SK-N-SH (cell line): ENCODE measurements at regions not wholly inside any gene's neighbourhood (a gene's known extent, or its start where the extent isn't known, plus 50 kb on each side); places are given as distances from the start of the nearest gene placed in this dataset.
"Not testable (repeated sequence)": the region's sequence is repeated elsewhere in the genome, so short reads cannot be mapped to it uniquely, and the experiment has no call there.

Experiments
- CTCF ChIA-PET: fragments of 300-600, 350-600 bp; formaldehyde crosslinking; extraction: SDS; loops from one replicate; lab custom pipeline; 2021; lab: Yijun Ruan, JAX
- POLR2A ChIA-PET: fragments of 350-600 bp; sonication (Branson Sonifier 250); formaldehyde crosslinking; extraction: SDS; loops from one replicate; lab custom pipeline; 2020; ENCODE audit warnings: antibody characterized with exemption, inconsistent platforms; lab: Yijun Ruan, JAX
- DNase-seq: peaks from one replicate; pipeline ENCODE4 v3.0.0; 2012
- H2AFZ ChIP-seq: fragments of 200-600 bp; sonication (generic); 2 replicates; pipeline ENCODE4 v1.8.1; 2016; ENCODE audit warnings: antibody characterized with exemption, mild to moderate bottlenecking, low read depth
- H3F3A ChIP-seq: fragments of 200-600 bp; sonication (generic); replicated peaks from 2 replicates; pipeline ENCODE3; 2016; ENCODE audit warnings: antibody characterized with exemption, mild to moderate bottlenecking; ENCODE audit not compliant: insufficient read depth
- H3K27ac ChIP-seq, 2 experiments: fragments of 200-500 bp in 1 of 2; fragments of 200-600 bp in 1 of 2; sonication (Bioruptor generic) in 1 of 2; sonication (generic), shearing (Covaris generic) in 1 of 2; 2 replicates each; pipeline versions ENCODE4 v1.5.1 to v1.6.1; 2014 to 2016; ENCODE audit warnings: low read depth in 2 of 2, inconsistent platforms in 1 of 2, low read length in 1 of 2, mild to moderate bottlenecking in 1 of 2, mixed read lengths in 1 of 2
- H3K27me3 ChIP-seq: fragments of 200-600 bp; sonication (generic), shearing (Covaris generic); 2 replicates; pipeline ENCODE4 v1.6.1; 2016; ENCODE audit warnings: mixed run types; ENCODE audit not compliant: insufficient read depth
- H3K36me3 ChIP-seq, 2 experiments: fragments of 200-500 bp in 1 of 2; fragments of 200-600 bp in 1 of 2; sonication (Bioruptor generic) in 1 of 2; sonication (generic) in 1 of 2; replicated peaks in 1 of 2; 2 replicates each; pipeline versions ENCODE3 to v1.5.1; 2014 to 2016; ENCODE audit warnings: low read length in 1 of 2, mild to moderate bottlenecking in 1 of 2; ENCODE audit not compliant: insufficient read depth in 2 of 2, control insufficient read depth in 1 of 2
- H3K4me1 ChIP-seq, 2 experiments: fragments of 200-500 bp in 1 of 2; fragments of 200-600 bp in 1 of 2; sonication (Bioruptor generic) in 1 of 2; sonication (generic), shearing (Covaris generic) in 1 of 2; 2 replicates each; pipeline versions ENCODE4 v1.5.1 to v1.6.1; 2014 to 2016; ENCODE audit warnings: low read depth in 1 of 2, low read length in 1 of 2, mixed run types in 1 of 2; ENCODE audit not compliant: insufficient read depth in 2 of 2, control insufficient read depth in 1 of 2
- H3K4me2 ChIP-seq: fragments of 200-600 bp; sonication (generic), shearing (Covaris generic); 2 replicates; pipeline ENCODE4 v1.6.1; 2017; ENCODE audit warnings: mixed run types
- H3K4me3 ChIP-seq, 2 experiments: fragments of 200-500 bp in 1 of 2; fragments of 200-600 bp in 1 of 2; sonication (Bioruptor generic) in 1 of 2; sonication (generic), shearing (Covaris generic) in 1 of 2; 2 replicates each; pipeline versions ENCODE4 v1.5.1 to v1.8.1; 2014 to 2016; ENCODE audit warnings: low read depth in 2 of 2, inconsistent platforms in 1 of 2, low read length in 1 of 2, mild to moderate bottlenecking in 1 of 2, mixed read lengths in 1 of 2, moderate library complexity in 1 of 2
- H3K79me2 ChIP-seq: fragments of 200-600 bp; sonication (generic); 2 replicates; pipeline ENCODE4 v1.8.1; 2017; ENCODE audit warnings: mild to moderate bottlenecking; ENCODE audit not compliant: insufficient read depth
- H3K9ac ChIP-seq: fragments of 200-600 bp; sonication (generic); 2 replicates; pipeline ENCODE4 v1.6.1; 2017; ENCODE audit warnings: mixed run types
- H3K9me2 ChIP-seq: fragments of 200-600 bp; sonication (generic); 2 replicates; pipeline ENCODE4 v1.6.1; 2017; ENCODE audit warnings: mixed run types
- H3K9me3 ChIP-seq: fragments of 200-600 bp; sonication (generic); 2 replicates; pipeline ENCODE4 v1.6.1; 2017; ENCODE audit warnings: mixed run types, mild to moderate bottlenecking, moderate library complexity
- H4K20me1 ChIP-seq: fragments of 200-600 bp; sonication (generic); 2 replicates; pipeline ENCODE4 v1.6.1; 2017; ENCODE audit warnings: mild to moderate bottlenecking, mixed run types; ENCODE audit not compliant: insufficient read depth
- GATA2 ChIP-seq: sonication (generic); formaldehyde crosslinking; IDR thresholded peaks from 2 replicates; pipeline ENCODE4 v1.5.0; 2020; ENCODE audit warnings: mild to moderate bottlenecking, missing genetic modification reagents
- WGBS: methylation state at CpG from one replicate; pipeline ENCODE4 v1.1.6; 2017; ENCODE audit warnings: low lambda C conversion rate; 5-methylcytosine and 5-hydroxymethylcytosine counted together

DNA sequence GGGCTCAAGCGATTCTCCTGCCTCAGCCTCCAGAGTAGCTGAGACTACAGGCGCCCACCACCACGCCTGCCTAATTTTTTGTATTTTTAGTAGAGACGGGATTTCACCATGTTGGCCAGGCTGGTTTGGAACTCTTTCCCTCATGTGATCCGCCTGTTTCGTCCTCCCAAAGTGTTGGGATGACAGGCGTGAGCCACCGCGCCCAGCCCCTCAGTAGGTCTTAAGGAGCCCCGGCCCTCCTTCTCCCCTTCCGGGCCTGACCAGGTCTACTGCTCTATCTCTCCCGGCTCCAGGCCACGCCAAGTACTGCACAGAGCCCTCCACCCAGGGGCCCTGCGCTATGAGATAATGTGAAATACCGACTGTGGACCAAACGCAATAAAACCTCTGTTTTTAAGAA lies 785.5 kb downstream of the FOXD4L5 start:
- H4K20me1 ChIP-seq, H3F3A ChIP-seq, POLR2A ChIA-PET, H3K27me3 ChIP-seq, H3K4me3 ChIP-seq, H3K4me2 ChIP-seq, H3K4me1 ChIP-seq, H3K79me2 ChIP-seq, H3K36me3 ChIP-seq, H3K9ac ChIP-seq, DNase-seq, H3K27ac ChIP-seq, H3K9me2 ChIP-seq, H2AFZ ChIP-seq, CTCF ChIA-PET, H3K9me3 ChIP-seq: not testable (repeated sequence)
- 52% methylated on average over 14 of the region's 16 CpGs for WGBS

DNA sequence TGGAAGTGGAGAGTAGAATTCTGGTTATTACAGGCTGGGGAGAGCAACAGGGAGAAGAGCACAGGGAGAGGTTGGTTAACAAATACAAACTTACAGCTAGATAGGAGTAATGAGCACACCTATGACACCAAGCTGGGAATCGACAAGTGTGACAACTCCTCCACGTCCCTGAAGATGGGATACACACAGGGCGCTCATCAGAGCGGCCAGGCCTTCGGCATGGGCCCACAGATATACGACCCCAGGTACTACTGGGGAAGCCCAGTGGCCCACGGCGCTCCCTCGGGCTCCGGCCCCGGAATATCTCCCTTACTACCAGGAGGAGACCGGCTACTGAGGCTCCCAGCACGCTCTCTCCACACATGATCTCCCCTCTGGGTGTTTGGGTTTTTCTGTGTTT lies 786.6 kb downstream of the FOXD4L5 start:
- H3K9ac ChIP-seq, H3K27ac ChIP-seq, H3K79me2 ChIP-seq, POLR2A ChIA-PET, H4K20me1 ChIP-seq, CTCF ChIA-PET, H2AFZ ChIP-seq, H3K4me2 ChIP-seq, H3K4me3 ChIP-seq, H3K27me3 ChIP-seq, H3K4me1 ChIP-seq, H3F3A ChIP-seq, H3K9me3 ChIP-seq, H3K9me2 ChIP-seq, DNase-seq, H3K36me3 ChIP-seq: not testable (repeated sequence)
- 48% methylated on average over 8 of the region's 13 CpGs for WGBS

GRCh38 chr9:64488544-64488943 lies 796.5 kb downstream of the FOXD4L5 start:
- H3K4me3 ChIP-seq, H3K79me2 ChIP-seq, DNase-seq, H3K9me3 ChIP-seq, H3K36me3 ChIP-seq, H3K9ac ChIP-seq, CTCF ChIA-PET, H3K27me3 ChIP-seq, H3F3A ChIP-seq, H2AFZ ChIP-seq, H3K4me2 ChIP-seq, H3K4me1 ChIP-seq, H3K27ac ChIP-seq, POLR2A ChIA-PET, H3K9me2 ChIP-seq, H4K20me1 ChIP-seq: not testable (repeated sequence)
- WGBS, result 71% methylated on average over 30 of the region's 32 CpGs

- H3K27ac ChIP-seq, H3K4me2 ChIP-seq, CTCF ChIA-PET, H3K79me2 ChIP-seq, H3K9me3 ChIP-seq, H3K9ac ChIP-seq, H3K36me3 ChIP-seq, H2AFZ ChIP-seq, H3K9me2 ChIP-seq, H3K4me3 ChIP-seq, H4K20me1 ChIP-seq, POLR2A ChIA-PET, H3K27me3 ChIP-seq, H3F3A ChIP-seq, DNase-seq, H3K4me1 ChIP-seq: not testable (repeated sequence)
- WGBS, result 67% methylated on average over 6 of the region's 15 CpGs
Observed at GRCh38 chr9:64486067-64486466, 798.9 kb downstream of the FOXD4L5 start.

DNA sequence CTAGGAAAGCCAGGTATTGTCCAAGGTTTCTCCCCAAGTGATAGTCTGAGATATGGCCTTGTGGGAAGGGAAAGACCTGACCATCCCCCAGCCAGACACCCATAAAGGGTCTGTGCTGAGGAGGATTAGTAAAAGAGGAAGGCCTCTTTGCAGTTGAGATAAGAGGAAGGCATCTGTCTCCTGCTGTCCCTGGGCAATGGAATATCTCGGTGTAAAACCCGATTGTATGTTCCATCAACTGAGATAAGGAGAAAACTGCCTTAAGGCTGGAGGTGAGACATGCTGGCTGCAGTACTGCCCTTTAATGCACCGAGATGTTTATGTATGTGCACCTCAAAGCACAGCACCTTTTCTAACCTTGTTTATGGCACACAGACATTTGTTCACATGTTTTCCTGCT lies 805.9 kb downstream of the FOXD4L5 start:
- CTCF ChIA-PET, result not testable (repeated sequence)

DNA sequence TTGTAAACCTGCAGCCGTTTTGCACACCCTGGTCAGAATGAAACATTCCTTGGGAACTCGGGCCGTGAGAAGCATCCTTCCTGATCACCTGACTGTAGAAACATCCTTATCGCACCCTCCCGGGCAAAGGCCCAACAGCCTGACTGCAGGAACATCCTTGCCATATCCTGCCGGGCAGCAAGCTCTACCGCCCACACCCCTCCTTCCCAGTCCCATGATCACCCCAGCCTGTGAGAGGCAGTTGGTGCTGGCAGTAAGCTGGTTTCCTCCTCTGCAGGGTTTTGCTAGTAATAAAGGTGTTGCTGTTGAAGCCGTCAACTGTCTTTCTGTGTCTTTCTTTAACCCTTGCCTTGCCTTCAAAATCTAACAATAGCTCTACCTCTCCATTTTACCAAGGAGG lies 816.1 kb downstream of the FOXD4L5 start:
- H3K27ac ChIP-seq, H3K9ac ChIP-seq, DNase-seq, H3K9me2 ChIP-seq, CTCF ChIA-PET, H3F3A ChIP-seq, H3K27me3 ChIP-seq, H3K4me1 ChIP-seq, H3K9me3 ChIP-seq, H3K79me2 ChIP-seq, H3K36me3 ChIP-seq, H2AFZ ChIP-seq, H4K20me1 ChIP-seq, POLR2A ChIA-PET, H3K4me2 ChIP-seq, H3K4me3 ChIP-seq: not testable (repeated sequence)
- WGBS, result 27% methylated on average over 1 of the region's 8 CpGs

More for the DNA sequence above, 805.9 kb downstream of the FOXD4L5 start:
- H3K4me3 ChIP-seq, DNase-seq, H4K20me1 ChIP-seq, H3K9me2 ChIP-seq, H2AFZ ChIP-seq, H3K27ac ChIP-seq, H3K4me1 ChIP-seq, H3K9me3 ChIP-seq, H3K27me3 ChIP-seq, H3K9ac ChIP-seq, H3K79me2 ChIP-seq, POLR2A ChIA-PET, H3F3A ChIP-seq, H3K36me3 ChIP-seq, H3K4me2 ChIP-seq: not testable (repeated sequence)
- peak; percentile 30; the same call in 1 of the 2 replicates for TF ChIP-seq GATA2 (CRISPR knock-in tag)
- WGBS, result 12% methylated on average over 3 of the region's 3 CpGs
